Tibial nerve (tissue), 4 donors: ENCODE measurements at regions not wholly inside any gene's neighbourhood (a gene's known extent, or its start where the extent isn't known, plus 50 kb on each side); places are given as distances from the start of the nearest gene placed in this dataset.
A peak's percentile ranks its signal among the peaks of the same experiment; 100 is the strongest.

Experiments
- DNase-seq, 2 donors: peaks; one replicate each; pipeline ENCODE4 v3.0.0-alpha.2; 2019; ENCODE audit warnings: low spot score in 2 of 2
- H3K27ac ChIP-seq, 4 donors: fragments of 200-600 bp; sonication (generic) in 3 of 4; one replicate each; pipeline ENCODE4 v1.5.1; 2017 to 2019; ENCODE audit warnings: mild to moderate bottlenecking in 1 of 4
- H3K27me3 ChIP-seq, 2 donors: fragments of 200-600 bp; sonication (generic) in 1 of 2; one replicate each; pipeline versions ENCODE4 v1.5.1 to v1.6.0; 2017 to 2019
- H3K36me3 ChIP-seq, 3 donors: fragments of 200-600 bp; sonication (generic); one replicate each; pipeline ENCODE4 v1.5.1; 2018 to 2019
- H3K4me1 ChIP-seq, 4 donors: fragments of 200-600 bp; sonication (generic) in 3 of 4; one replicate each; pipeline ENCODE4 v1.5.1; 2017 to 2019
- H3K4me3 ChIP-seq, 4 donors: fragments of 200-600 bp; sonication (generic) in 3 of 4; one replicate each; pipeline ENCODE4 v1.5.1; 2017 to 2019; ENCODE audit warnings: mild to moderate bottlenecking in 1 of 4, moderate library complexity in 1 of 4
- H3K9me3 ChIP-seq, 4 donors: fragments of 200-600 bp; sonication (generic) in 3 of 4; one replicate each; pipeline ENCODE4 v1.5.1; 2017 to 2019
- CTCF ChIP-seq, 5 experiments: fragments of 200-600 bp in 3 of 5; fragments of 450-650 bp in 2 of 5; sonication (generic) in 3 of 5; IDR thresholded peaks; one replicate each; pipeline ENCODE4 v1.5.1; 2016 to 2019; ENCODE audit warnings: antibody characterized with exemption in 5 of 5, mild to moderate bottlenecking in 3 of 5, moderate library complexity in 2 of 5
- EP300 ChIP-seq, 2 donors: sonication (generic); formaldehyde crosslinking; IDR thresholded peaks; one replicate each; pipeline ENCODE4 v1.6.1; 2017; ENCODE audit warnings: antibody characterized with exemption in 2 of 2, mild to moderate bottlenecking in 1 of 2
- POLR2A ChIP-seq, 2 donors: fragments of 450-650 bp; IDR thresholded peaks; one replicate each; pipeline ENCODE4 v1.6.1; 2017; ENCODE audit warnings: antibody characterized with exemption in 2 of 2, mild to moderate bottlenecking in 2 of 2, moderate library complexity in 2 of 2
- WGBS, 2 donors: methylation state at CpG; one replicate each; pipeline ENCODE4 v1.1.5; 2018; 5-methylcytosine and 5-hydroxymethylcytosine counted together

- no peak overlapping the region for H3K27ac ChIP-seq
- H3K4me1 ChIP-seq = no peaks in the 10 kb centered on the region
- no peak overlapping the region for H3K4me3 ChIP-seq
- no peak for TF ChIP-seq CTCF (IDR thresholded peaks at IDR 0.05)
- TF ChIP-seq EP300 (IDR thresholded peaks at IDR 0.05) = no peak
- TF ChIP-seq POLR2A (IDR thresholded peaks at IDR 0.05) = no peak
- H3K9me3 ChIP-seq = no peaks in the 10 kb centered on the region
- DNase-seq = no peak
- H3K27me3 ChIP-seq = no peaks in the 10 kb centered on the region
- no peaks in the 10 kb centered on the region for H3K36me3 ChIP-seq
- 75 to 80% methylated on average over 6 of the region's 6 CpGs for WGBS, 2 donors
These were observed 211.2 kb downstream of the CPEB2 start for GRCh38 chr4:15213302-15213970.

- Histone ChIP-seq H3K9me3 (no peaks in the 10 kb centered on the region), H3K27me3 (no peaks in the 10 kb centered on the region), H3K36me3 (no peaks in the 10 kb centered on the region), H3K4me3 (no peak overlapping the region), H3K27ac (no peak overlapping the region), H3K4me1 (no peaks in the 10 kb centered on the region)
- WGBS, 2 donors = 62 to 63% methylated on average over 6 of the region's 6 CpGs
- TF ChIP-seq EP300 (IDR thresholded peaks at IDR 0.05) (no peak), CTCF (IDR thresholded peaks at IDR 0.05) (no peak)
- DNase-seq = no peak
These were observed 212.7 kb upstream of the C1QTNF7 start for GRCh38 chr4:15215109-15215508.

- no peak for TF ChIP-seq CTCF (IDR thresholded peaks at IDR 0.05)
- WGBS, 2 donors = 88 to 92% methylated on average over 3 of the region's 3 CpGs
- Histone ChIP-seq H3K36me3 (no peaks in the 10 kb centered on the region), H3K9me3 (no peaks in the 10 kb centered on the region), H3K27ac (no peak overlapping the region), H3K4me3 (no peak overlapping the region), H3K4me1 (peaks cover 0 to under 1% (median 0%) of the 10 kb centered on the region in 4 donors), H3K27me3 (no peaks in the 10 kb centered on the region)
- no peak for DNase-seq
These were observed 201.6 kb upstream of the C1QTNF7 start for GRCh38 chr4:15226203-15226602.

GRCh38 chr4:15231265-15232091 lies 196.4 kb upstream of the C1QTNF7 start:
- H3K27me3 ChIP-seq = no peaks in the 10 kb centered on the region
- WGBS, 2 donors = 46 to 52% methylated on average over 8 of the region's 8 CpGs
- peak in 1 of 2 donors; percentile 57 for TF ChIP-seq EP300 (IDR thresholded peaks at IDR 0.05)
- TF ChIP-seq CTCF (IDR thresholded peaks at IDR 0.05) = peak; percentile 63 to 82 (median 70)
- TF ChIP-seq POLR2A (IDR thresholded peaks at IDR 0.05) = no peak
- DNase-seq = peak; percentile 75 to 97
- no peak overlapping the region for H3K4me3 ChIP-seq
- H3K9me3 ChIP-seq = no peaks in the 10 kb centered on the region
- peak overlapping the region in 2 of 4 donors; percentile 66 to 73 for H3K27ac ChIP-seq
- peaks cover 0 to 43% (median 24%) of the 10 kb centered on the region in 4 donors for H3K4me1 ChIP-seq
- H3K36me3 ChIP-seq = no peaks in the 10 kb centered on the region
